Activated CD8-positive, alpha-beta memory T cell treated with anti-CD3 and anti-CD28 coated beads for 24 hours (primary cell): ENCODE measurements at regions not wholly inside any gene's neighbourhood (a gene's known extent, or its start where the extent isn't known, plus 50 kb on each side); places are given as distances from the start of the nearest gene placed in this dataset.

ENCODE experiments used
- DNase-seq: peaks from one replicate; pipeline ENCODE4 v3.0.0-alpha.2; 2020

DNA sequence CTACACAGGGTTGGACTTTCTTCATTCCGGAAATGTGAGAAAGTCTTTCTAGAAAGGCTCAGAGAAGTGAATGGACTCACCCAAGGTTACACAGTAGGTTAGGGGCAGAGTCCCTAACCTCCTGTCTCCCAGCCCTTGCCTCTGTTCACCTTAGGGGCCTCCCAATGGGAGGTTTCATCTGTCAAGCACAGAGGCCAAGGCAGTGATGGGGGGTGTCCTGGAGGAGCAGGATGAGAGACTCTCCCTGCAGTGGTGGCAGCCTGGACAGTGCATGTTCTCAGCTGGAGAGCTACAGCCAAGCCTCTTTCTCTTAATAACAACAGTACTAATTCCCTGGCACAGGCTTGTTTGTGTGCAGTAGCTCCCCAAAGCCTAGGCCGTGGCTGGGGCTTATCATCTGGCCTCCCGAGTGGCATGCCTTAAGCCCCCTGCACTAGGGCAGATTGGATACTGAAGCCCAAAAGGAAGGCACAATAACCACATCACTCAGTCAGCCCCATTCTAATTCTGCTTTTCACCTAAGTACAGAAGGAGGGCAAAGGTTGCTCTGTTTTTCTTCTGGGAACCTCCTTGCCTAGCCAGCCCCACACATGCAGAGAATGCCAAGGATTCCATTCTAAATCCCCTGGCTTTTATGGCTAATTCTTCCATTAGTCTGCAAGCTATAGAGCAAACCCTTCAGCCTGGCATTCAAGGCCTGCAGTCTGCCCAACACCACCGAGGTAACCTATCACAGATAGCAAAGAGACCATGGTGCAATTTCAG is 50.2 kb upstream of the XPA start:
- DNase-seq = peak; percentile 19

DNA sequence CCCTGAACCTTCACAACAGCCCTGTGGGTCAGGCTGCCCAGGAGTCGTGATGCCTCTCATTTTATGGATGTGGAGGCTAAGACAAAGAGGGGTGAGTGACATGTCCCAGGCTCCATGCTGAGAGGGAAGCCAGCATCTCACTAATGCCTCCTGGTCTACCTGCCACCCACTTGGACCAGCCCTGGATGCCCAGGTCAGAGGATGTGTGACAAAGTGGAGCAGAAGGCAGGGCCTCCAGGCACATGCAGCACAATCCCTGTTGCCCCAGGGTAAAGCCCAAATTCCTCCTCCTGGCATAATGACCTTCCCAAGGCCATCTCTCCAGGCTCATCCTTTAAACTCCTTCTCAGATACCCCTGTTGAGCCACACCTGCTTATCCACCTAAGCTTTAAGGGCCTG is 51.4 kb upstream of the XPA start:
- DNase-seq = no peak

DNA sequence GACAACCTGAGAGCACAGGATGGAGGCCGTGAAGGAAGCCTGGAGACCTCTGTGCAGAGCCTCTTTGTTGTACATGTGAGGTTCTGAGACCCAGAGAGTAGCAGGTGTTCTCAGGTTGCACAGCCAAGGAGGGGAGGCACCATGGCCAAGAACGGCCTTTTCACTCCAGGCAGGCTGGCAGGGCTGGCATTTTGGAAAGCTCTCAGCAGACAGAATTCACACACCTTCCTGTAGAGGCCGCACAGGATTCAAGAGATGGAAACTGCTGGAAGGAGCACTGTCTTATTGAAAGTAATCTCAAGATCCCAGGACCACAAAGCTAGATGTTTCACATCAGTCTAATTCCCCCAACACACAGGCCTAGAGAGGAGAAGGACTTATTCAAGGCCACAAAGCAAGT is 52.8 kb upstream of the XPA start:
- DNase-seq = peak; percentile 11

DNA sequence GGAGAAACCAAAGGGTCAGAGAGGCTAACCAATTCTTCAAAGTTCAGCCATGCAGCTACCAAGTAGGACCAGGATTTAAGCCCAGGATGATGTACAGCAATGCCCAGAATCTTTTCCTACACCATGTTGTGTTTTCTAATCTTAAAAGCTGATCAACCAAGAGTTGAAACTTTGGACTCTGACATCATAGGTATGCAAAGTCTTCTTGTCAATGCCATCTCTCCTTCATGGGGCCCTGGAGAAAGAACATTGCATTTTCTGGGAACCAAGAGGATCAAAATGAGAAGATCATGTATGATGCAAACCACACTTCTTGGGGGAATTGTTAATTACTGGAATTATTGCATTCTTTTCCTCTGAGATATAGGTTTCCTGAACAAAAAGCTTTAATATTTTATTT is 54.4 kb upstream of the XPA start:
- no peak for DNase-seq

DNA sequence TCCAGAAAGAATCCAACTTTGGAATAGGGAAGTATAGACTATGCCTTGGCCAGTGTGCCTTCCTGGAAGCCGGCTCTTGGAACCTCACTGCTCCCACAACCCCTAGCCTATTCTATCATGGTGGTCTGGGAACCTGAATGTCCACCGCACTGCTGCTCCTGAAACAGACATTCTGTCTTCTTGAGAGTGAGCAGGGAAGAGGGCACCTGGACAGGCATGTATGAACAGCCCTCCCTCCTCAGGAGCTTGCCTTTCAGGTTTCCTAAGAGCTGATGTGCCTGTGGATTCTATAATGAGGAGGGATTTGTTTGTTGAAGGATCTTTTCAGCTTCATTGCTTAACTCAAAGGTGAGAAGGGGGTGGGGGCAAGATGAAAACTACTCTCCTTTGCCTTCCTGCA is 55.1 kb upstream of the XPA start:
- DNase-seq = no peak

DNA sequence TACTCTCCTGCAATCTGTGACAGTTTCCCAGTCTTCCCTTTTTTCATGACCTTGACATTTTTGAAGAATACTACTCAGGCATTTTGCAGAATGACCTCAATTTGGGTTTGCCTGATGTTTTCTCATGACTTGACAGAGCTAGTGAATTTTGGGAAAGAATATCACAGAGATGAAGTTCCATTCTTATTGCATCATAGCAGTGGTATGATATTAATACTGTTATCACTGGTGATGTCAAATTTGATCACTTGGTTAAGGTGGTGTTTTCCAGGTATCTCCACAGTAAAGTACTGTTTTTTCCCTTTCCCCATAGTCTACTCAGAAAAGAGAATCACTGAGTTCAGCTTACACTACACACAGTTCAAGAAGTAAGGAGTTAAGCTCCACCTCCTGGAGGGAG is 56.2 kb upstream of the XPA start:
- no peak for DNase-seq

DNA sequence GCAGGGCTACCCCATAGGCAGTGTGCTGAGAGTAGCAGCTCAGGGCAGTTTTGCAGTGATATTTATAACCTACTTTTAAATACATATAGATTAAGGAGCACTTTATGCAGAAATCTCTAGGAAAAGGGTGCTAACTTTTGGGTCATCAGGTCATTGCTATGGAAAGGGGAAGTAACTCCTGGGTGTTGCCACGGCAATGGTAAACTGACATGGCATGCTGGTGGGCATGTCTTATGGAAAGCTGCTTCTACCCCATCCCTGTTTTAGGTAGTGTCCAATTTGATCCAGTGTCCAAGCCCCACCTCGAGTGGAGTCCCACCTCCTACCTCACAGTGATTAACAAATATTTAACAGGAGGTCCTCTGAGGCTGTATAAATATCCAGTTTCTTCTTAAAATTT is 56.8 kb upstream of the XPA start:
- no peak for DNase-seq

DNA sequence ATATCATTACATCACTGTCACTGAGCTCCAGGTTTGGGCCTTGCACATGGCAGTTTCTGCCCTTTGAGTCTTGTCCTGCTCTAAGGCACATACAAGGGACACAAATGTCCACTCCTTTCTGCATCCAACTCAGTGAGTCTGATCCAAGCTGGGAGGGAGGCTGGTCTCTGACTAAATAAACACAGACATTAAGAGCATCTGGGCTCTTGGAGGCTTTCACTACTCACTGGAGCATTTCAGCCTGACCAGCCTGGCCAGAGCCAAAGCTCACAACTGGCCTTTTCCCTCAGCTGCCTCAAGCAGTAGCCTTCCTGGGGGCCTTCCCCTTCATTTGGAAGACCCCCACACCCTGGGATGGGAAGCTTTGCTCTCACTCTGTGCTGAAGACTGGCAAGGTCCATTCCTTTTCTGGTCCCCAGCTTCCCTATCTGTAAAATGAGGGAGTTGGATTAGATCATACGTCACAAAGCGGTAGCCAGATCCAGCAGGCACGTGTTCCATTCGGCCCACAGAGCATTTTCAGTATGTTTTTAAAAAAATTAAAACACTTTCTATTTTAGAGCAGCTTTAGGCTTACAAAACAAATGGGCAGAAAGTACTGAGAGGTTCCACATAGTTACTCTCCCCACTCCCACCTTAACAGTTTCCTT is 58.6 kb upstream of the XPA start:
- peak; percentile 19 for DNase-seq

DNA sequence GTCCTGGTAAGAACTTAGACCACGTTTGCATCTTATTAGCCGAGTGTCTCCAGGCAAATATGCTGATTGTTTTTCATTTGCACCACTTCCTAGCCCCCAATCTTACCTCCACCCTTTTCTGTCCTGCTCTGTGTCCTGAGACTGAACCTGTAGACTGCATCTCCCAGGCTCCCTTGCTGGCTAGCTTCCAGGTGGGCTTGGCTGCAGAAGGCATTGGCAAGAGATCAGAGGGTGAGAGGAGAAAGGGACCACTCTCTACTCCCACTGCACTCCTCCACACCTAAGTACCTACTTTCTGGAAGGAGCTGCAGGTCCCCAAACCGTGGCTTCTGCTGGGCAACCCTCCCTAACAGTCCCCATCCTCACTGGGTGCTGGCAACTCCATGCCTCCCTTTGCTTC is 59.9 kb upstream of the XPA start:
- no peak for DNase-seq

DNA sequence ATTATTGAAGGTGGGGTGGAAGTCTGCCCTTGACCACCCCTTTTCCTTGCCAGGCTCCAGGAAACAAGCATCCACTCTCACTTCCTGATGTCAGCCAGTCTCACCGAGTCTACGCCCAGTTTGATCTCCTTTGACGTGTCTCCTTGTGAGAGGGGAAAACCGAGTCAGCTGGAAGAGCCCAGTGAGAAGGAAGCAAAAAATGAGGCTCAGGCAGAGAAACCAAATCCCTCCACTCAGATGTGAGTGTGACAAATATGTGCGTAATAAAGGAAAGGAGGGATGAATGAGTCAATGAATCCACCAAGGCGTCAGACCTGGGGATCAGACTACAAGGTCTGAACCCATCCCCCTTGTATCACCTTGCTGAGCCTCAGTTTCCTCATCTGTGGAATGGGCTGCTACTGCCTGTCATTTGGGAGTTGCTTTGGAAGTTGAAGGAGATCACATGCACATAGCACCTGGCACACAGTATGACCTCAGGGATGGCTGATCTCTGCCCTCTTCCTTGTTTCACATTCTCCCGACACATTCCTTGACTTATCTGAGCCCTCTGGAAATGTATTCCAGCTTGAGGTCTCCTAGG is 61.3 kb upstream of the XPA start:
- no peak for DNase-seq

DNA sequence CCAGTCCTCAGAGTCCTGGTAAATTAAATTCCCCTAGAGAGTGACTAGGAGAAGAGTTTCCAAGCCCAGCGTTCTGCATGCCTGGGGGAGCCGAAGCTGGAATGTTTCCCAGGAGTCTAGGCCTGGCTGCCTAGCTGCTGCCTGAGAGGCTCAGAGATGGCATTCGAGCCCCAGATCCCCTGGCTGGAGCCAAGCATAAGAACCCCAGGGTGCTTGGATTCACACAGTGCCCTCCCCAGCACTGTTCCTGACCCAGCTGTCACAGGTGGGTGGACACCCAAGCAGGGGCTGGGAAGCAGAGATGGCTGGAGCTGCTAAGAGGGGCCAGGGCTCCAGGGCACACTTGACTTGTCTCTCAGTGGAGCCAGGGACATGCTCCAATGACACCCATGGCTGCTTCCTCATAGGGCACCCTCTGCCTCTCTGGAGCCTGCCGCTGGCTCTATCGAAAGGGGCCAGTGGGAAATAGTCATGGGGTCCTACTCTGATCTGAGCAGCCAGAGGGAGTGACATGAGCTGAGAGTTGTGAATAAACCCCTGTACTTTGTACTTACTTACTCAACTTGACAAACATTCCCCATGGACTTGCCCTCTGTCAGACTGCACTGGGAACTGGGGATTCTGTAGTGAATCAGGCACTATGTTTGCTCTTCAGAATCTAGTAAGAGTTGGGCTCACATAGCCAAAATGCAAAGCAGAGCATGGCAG is 62.6 kb upstream of the XPA start:
- DNase-seq = no peak

DNA sequence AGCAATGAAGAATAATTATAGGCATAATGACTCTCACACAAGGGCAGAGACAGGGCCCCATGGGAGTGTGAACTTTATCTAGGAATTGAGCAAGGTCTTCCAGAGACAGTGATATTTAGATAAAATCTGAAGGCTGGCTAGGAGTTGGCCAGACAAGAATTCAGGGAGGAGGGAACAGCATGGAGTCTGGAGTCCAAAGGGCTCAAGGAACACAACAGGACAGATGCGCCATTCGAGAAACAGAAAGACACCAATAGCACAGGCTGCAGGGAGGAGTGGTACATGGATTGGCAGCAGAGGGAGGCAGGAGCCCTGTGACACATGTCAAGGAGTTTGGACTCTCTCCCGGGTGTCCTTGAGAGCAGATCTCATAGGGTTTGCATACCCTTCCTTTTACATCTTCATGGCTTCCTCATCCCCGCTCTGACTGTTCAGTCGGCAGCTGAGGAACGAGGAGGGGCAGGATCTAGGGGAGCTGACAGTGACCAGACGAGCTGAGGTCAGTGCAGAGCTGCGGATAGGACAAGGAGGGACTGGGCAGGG is 64.0 kb upstream of the XPA start:
- no peak for DNase-seq

DNA sequence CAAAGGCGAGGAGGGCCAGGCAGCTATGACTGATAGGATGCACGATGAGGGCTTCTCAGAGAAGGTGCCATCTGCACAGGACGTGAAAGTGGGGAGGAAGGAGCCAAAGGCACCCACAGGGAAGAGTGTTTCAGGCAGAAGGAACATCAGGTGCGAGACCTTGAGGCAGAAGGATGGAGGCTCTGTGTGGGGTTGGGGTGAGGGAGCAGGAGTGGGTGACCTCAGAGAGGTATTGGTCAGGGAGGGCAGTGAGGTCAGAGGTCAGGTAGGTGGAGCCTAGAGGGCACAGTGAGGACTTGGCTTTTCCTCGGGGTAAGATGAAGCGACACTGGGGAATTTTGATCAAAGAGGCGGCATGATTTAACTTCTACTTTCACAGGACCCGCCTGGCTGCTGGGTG is 64.7 kb upstream of the XPA start:
- DNase-seq = no peak

DNA sequence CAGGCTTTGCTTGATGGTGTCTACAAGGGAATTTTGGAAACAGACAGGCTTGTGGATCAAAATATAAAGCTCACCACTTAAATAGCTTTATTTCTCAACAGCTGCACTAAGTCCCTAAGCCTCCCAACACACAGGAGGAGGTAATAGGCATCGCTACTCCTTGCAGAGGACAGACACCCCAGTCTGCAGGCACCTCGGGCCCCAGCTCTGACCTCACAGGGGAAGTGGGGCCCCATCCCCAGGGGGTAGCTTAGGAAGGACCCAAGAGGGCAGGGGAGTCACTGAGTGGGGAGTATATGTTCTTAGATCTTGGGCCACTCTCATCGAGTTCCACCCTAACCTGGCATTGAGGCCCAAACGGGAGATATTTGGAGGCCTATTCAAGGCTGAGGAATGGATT is 66.7 kb upstream of the XPA start:
- DNase-seq = no peak

DNA sequence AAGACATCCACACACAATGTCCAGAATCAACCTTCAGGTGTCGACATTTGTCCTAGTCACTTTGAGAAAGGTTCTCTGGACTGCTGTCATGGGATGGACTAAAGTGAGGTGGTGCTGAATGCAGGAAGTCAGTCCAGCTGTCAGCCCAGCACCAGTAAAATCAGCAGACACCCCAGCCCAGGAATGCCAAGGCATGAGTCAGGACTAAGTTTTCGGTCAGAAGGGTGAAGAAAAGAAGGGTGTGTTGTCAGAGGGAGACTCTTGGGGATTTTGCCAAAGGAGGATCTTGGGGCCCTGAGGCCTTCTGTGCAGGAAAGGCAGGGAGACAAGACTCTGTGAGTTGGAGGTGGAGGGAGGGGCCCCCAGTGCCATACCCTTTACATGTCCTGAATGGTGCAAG is 69.0 kb upstream of the XPA start:
- no peak for DNase-seq

DNA sequence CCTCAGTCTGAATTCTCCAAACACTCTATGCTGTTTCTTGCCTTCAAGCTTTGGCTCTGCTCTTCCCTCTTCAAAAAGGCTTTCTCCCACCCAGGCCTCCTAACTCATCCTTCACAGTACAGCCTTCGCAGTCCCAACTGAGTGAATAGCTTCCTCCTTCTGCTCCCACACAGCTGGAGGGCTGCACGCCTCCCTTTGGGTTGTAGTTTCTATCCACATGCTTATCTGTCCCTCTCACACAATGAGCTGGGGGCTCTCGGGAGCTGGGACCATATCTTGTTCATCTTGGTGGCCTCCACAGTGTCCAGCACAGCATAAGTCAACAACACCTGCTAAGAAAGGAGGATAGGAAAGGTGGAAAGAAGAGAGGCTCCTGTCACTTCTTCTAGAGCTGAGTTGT is 69.5 kb upstream of the XPA start:
- DNase-seq = no peak

DNA sequence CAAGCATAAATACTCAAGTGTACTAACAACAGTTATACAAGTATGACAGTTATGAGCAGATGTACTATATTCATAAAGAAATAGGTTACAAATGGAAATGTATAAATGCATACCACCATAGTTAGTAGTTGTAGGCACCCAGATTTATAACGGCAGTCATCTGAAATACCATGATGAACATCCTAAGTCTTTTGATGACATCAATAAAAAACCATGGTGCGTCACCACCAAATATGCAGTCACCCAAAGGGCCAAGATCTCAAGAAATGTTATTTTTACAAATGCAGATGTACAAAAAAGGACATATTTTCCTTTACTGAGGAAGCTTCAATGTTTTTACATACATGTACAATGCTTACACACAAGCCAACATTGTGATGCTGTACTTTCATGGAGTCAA is 70.8 kb upstream of the XPA start:
- no peak for DNase-seq

DNA sequence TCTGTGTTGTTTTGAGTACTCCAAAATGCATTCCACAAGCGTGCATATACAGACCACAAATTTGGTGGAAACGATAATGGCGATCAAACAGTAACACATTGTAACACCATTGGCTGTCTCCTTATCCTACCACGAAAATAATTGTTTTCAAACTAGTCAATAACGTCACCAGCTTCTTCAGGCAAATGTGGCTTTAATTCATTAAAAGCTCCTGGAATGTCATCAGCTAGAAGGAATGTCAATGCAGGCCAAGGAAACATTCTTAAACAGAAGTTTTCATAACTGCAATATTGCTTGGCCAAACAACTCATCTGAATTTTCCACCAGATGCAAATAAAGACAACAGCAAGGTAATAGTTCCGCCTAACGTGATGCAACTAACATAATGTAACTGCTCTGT is 71.6 kb upstream of the XPA start:
- no peak for DNase-seq

DNA sequence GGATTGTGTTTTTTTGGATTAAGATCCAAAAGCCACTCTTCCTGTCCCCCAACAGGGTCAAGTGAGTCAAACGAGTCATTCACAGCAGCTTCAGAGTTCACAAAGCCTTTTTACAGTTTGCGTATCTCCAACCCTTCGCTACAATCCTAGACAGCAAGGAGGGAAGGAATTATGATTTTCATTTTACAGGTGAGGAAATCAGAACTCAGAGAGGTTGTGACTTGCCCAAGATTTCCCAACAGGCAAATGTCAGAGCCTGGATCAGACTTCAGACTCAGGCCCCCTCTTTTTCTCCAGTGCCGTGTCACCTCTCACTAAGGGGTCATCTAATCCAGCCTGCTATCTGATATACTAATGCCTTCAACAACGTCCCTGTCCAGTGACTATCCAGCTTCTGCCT is 72.1 kb upstream of the XPA start:
- no peak for DNase-seq

DNA sequence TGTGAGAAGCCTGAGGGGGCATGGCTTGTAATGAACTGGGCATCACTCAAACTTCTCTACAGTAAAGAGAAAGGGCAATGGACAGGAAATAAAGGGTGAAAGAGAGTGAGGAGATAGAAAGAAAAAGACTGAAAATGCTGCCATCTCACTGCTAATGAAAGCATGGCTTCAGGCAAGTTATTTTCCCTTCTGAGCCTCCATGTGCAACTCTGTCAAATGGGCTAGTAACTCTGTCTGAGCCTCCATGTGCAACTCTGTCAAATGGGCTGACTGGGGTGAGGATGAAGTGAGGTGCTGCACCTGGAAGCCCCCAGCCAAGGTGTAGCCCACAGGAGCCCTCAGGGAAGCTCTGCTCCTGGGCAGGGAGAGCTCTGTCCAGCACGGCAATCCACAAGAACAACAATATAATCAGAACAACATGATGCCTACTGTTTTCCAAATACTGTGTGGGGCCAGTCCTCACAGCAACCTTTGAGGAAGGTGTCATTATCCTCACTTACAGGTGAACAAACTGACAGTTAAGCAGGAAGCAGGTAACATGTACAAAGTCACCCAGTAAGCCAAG is 73.8 kb upstream of the XPA start:
- no peak for DNase-seq

DNA sequence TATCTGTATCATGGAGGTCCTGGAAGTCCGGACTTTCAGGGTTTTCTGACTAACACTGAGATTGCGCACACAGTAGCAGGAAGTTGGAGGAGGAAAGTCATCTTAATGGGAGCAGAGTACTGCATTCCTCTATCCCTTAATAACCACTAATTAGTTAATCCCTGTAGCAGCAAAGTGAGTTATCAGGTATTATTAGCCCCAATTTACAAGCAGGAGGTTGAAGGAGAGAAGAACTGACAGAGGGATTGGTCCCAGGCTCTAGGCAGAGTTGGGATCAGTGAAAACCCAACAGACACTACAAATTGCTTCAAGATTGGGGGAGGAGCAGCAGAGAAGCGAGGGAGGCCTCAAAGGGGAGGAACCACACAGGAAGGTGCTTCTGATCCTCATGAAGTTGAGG is 74.5 kb upstream of the XPA start:
- no peak for DNase-seq

DNA sequence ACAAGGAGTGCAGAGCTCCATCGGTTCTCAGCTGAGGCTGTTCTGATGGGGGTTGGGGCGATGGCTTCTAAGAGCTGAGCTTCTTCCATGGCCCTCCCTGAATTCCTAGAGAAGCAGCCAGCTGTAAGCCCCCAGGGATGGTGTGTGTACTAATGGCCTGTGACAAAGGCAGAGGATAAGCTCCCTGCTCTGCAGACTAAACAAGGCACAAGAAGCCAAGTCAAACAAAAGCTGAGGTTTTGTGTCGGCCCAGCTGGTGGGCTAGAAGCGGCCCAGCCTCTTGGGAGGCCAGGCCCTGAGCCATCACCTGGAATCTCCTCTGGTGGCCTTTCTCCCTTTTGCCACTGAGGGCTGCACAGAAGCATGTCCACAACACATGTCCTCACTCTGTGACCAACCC is 75.0 kb upstream of the XPA start:
- no peak for DNase-seq

DNA sequence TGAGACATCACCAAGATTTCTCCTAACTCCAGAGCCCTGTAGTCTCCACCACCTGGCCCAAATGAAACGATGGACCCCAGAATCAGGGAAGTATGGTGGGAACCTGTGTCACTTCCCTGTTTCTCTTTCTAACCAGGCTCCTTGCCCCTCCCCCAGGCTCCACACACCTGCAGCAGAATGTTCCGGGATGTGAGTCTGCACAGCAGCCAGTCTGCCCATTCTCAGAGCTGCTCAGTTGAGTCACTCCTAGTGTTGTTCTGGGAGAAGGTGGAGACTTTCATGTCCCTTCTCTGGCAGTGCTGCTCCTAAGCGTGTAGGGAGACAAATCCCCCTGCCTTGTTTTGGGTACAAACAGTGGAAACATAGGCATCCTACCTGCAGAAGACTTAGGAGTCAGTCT is 76.0 kb upstream of the XPA start:
- DNase-seq = no peak
